Mammary epithelial cell (primary cell): ENCODE measurements at regions not wholly inside any gene's neighbourhood (a gene's known extent, or its start where the extent isn't known, plus 50 kb on each side); places are given as distances from the start of the nearest gene placed in this dataset.

Experiments used
- EZH2 ChIP-seq: IDR thresholded peaks from 2 replicates; pipeline ENCODE4 v1.6.1; 2012; ENCODE audit warnings: low read length, inconsistent platforms, borderline replicate concordance
- TF ChIP-seq, protein P1 (sequence below), 2 donors: IDR thresholded peaks in 1 of 2; conservative IDR thresholded peaks in 1 of 2; 2 replicates each; pipeline ENCODE4 v1.5.1; 2011 to 2012; ENCODE audit warnings: inconsistent platforms in 2 of 2, low read length in 2 of 2, mild to moderate bottlenecking in 2 of 2, control low read depth in 1 of 2, low read depth in 1 of 2; ENCODE audit not compliant: insufficient read depth in 1 of 2; ENCODE audit errors: extremely low read depth in 1 of 2

DNA sequence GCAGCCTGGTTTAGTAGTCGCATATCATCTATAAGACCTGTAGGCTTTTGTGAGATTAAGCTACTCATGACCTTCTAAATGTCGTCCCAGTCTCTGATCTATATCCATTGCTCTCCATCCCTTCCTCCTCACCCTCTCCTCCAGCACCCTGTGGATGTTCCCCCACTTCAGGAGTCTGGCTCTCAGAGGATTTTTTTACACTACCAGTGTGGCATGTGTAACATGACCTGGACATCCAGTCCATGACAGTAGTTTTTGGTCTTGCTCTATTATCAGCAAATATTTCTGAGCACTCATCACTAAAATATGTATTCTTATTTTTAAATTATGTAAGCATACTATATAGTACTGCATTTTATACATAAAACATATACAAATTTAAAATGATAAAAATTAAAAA lies 142.1 kb downstream of the DYRK2 start:
- TF ChIP-seq, protein P1, sequence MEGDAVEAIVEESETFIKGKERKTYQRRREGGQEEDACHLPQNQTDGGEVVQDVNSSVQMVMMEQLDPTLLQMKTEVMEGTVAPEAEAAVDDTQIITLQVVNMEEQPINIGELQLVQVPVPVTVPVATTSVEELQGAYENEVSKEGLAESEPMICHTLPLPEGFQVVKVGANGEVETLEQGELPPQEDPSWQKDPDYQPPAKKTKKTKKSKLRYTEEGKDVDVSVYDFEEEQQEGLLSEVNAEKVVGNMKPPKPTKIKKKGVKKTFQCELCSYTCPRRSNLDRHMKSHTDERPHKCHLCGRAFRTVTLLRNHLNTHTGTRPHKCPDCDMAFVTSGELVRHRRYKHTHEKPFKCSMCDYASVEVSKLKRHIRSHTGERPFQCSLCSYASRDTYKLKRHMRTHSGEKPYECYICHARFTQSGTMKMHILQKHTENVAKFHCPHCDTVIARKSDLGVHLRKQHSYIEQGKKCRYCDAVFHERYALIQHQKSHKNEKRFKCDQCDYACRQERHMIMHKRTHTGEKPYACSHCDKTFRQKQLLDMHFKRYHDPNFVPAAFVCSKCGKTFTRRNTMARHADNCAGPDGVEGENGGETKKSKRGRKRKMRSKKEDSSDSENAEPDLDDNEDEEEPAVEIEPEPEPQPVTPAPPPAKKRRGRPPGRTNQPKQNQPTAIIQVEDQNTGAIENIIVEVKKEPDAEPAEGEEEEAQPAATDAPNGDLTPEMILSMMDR (conservative IDR thresholded peaks at IDR 0.05 in 1 of 2, IDR thresholded peaks at IDR 0.05 in 1 of 2; ENCODE audit: extremely low read depth in 1 of 2, insufficient read depth in 1 of 2, low read depth in 1 of 2, low read length in 2 of 2), result no peak
- no peak for TF ChIP-seq EZH2
